Astrocyte of the hippocampus (primary cell): ENCODE measurements at regions not wholly inside any gene's neighbourhood (a gene's known extent, or its start where the extent isn't known, plus 50 kb on each side); places are given as distances from the start of the nearest gene placed in this dataset.

Experiments
- DNase-seq: peaks from one replicate; pipeline ENCODE4 v3.0.0; 2011; ENCODE audit warnings: low read depth, low spot score

- no peak for DNase-seq
These were observed 233.1 kb upstream of the IRX1 start for GRCh38 chr5:3362606-3362910.

DNA sequence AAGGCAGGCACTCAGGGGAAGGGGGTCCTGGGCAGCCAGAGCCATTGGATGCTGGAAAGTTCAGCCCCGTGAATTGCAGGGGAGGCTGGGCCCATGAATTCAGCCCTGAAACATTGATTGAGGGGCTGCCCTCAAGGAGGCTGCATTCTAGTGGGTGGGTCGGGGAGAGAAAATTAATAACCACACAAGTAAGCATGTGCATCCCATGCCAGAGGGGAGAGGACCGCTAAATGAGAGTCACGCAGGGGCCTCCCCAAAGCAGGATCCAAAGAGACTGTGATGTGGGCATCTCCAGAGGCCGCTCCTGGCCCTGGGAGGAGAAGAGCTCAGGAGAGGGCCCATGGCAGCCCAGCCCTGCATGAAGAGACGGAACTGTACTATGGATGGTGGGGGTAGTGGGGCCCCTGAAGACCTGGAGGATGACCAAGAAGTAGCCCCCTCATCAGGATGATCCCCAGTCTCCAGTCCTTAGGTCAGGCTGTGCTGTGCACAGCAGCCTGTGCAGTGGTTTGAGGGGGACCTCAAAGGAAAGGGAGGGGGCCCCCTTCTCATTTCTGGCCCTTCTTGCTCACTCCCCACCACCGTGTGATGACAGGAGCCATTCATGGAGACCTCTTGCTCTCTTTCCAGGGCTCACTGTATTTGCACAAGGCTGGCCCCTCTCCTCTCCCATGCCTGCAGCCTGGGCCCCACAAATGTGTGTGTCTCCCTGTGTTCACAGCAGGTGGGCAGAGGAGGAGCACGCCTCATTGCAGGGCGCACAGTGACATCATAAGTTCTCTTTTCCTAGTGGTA lies 233.6 kb upstream of the IRX1 start:
- no peak for DNase-seq

GRCh38 chr5:3359642-3360041 lies 236.0 kb upstream of the IRX1 start:
- DNase-seq = no peak

DNA sequence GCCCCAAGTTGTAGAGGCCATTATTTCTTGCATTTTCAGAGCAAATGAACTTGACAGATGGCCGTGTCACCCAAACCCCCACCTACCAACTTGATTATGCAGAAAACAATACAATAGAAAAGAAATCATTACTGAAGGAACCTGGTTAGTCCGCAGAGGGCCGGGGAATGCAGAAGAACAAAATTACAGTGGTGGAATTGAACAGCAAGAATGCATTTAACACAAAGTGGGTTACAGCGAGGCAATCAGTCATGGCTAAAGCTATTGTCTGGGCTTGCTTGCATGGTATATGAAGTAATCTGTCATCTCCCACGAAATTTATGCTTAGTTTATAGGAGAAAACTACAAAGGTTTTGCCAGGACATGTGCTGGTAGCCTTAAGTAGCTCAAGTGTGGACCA lies 238.3 kb upstream of the IRX1 start:
- no peak for DNase-seq

DNA sequence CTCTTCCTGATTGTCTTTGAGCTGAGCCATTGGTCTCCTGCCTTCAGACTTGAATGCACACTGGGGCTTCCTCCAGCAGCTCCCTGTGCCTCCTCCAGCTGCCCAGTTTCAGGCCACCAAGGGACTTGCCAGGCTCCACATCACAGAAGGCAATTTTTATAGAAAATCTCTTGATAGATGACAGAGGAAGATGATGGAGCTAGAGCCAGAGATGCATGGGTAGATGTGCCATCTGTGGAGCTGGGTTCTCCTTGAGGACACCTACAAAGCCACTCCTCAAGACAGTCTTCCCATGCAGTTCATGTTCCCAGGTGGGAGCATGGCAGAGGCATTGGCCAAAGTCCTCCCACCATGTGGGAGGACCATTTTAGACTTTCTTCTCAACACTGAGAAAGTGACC lies 239.6 kb upstream of the IRX1 start:
- no peak for DNase-seq

DNA sequence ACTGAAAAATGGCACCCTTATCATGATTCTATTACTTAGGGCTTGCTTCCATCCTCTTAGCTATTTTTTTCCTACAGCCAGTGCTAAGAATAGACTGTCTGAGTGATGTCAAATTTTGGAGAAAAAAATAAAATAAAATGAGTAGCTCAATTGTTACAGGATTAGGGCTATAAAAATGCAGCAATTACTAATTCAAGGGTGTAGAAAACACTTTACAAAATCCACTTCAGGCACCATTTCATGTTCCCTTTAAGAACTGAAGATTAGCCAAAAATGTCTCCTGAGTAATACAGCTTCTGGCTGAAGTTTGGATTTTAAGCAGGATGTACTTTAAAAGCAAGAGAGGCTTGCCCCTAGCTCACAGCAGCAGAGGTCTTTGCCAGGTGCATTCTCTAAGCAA lies 240.5 kb upstream of the IRX1 start:
- DNase-seq = no peak

DNA sequence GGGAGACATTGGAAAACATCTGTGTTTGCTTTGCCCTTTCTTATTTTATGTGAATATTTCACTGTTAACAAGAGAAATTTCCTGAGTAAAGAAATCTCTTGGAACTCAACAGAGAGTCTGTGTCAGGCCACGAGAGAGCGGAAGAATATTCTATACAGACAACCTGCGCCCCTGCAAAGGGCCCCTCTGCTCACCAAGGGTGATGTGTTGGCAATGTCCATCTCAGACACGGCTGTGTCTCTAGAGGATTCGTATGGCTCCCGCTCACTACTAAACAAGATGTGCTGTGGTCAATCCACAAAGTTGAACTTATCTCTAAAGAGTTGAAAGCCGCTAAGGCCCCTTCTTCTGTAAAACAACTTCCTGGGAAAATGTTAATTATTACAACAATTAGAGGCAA lies 241.0 kb upstream of the IRX1 start:
- DNase-seq = no peak

DNA sequence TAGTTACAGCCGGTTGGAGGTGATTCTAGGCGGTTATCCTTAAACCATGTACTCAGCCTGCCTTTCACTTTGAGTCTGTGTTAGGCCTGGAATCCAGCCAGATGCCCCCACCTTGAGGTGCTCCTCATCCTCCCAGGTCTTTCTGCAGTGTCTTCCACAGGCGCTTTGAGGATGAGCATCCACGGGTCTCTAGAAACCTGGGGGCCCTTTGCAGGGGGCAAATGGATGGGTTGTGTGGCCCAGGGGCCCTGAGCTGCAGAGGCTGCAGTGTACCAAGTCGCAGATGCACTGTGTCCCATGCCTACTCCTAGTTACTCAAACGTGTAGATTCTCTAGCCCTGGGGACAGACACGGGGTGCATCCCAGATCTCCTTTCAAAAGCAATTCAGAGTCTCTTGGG lies 242.1 kb upstream of the IRX1 start:
- no peak for DNase-seq

DNA sequence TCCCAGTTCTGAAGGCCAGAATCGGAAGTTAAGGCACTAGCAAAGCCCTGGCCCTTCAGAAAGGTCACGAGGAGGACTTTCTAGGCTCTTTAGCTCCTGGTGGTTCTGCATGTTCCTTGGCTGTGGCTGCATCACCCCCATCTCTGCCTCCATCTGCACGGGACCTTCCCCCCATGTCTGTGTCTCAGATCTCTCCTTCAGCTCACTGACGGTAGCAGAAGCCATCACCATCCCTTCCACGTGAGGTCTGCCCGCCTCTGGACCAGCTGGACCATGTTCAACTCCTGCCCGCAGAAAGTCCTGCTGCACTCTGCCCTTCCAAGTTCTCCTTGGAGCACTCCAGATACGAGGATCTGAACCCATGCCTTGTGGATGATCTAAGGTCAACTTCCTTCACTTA lies 242.9 kb upstream of the IRX1 start:
- DNase-seq = no peak

DNA sequence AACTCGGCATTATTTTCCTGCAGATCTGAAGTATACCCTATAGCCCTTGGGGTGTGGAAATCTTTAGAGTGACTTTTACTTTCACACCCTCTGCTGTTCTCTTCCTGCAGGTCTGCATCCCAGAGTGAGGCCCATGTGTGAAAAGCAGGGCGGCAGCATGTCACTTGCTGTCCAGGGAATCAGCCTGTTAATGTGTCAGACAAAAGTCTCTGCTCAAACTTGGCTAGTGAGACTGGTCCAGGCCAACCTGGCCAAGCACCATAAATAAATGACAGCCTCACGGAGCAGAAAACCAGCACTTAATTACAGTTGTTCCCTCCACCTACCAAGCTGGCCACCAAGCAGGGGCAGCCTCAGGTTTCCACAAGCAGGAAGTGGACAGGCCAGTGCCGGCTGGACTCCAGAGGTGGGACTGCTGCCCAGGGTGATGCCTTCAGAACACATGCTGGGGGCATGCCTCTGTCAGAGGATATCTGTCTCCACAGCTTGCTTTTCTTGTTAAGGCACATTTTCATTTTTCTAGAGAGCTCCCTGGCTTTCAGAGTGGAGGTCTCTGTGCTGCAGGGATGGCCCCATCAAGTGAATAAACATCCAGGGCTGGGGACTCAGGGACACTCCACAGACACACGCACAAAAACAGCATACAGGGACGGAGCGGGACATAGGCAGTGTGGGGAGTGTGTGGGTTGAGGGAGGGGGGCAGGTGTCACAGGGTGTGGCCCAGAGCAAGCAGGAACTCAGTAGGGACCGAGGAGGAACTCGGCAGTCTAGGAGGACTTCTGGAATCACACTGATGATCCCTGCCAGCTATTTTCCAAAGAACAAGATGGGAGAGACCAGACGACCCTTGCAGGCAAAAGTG lies 243.8 kb upstream of the IRX1 start:
- no peak for DNase-seq

DNA sequence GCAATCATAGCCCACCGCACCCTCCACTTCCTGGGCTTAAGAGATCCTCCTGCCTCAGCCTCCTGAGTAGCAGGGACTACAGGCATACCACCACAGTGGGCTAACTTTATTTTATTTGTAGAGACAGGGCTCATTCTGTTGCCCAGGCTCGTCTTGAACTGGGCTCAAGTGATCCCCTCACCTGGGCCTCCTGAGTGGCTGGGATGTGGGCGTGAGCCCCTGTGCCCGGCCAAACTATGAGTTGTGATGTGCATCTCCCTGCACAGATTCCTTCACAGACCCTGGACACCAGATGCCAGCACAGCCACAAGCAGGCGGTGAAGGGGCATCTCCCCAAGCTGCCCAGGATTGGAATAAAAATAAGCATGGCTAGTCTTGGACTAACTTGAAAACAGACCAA lies 244.9 kb upstream of the IRX1 start:
- no peak for DNase-seq

DNA sequence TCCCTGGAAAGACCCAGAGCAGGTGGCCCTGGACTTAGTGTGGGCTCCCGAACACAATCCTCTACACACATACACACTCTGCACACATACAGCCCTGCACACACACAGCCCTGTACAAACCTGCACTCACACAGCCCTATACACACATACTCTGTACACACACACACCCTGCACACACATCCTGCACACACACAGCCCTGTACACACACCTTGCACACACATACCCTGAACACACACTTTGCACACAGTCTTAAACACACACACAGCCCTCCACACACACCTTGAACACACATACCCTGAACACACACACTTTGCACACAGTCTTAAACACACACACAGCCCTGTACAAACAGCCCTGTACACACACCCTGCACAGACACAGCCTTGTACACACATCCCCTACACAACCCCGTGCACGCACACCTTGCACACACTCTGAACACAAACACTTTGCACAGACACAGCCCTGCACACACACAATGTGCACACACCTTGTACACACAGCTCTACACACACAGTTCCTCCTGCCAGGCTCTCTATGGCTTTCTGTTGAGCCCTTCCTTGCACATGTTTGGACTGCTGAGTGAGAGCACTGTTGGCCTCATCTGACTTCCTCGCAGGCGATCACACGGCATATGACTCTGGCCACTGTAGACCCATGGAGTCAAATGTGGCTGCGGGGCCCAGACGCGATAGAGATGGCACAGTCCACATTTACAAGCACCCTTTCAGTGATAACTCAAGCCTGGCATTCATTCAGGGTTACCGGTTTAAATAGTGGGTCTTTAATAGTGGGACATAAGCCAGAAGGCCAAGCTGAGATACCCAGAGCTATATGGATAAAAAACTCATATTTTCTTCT lies 245.7 kb upstream of the IRX1 start:
- DNase-seq = no peak

DNA sequence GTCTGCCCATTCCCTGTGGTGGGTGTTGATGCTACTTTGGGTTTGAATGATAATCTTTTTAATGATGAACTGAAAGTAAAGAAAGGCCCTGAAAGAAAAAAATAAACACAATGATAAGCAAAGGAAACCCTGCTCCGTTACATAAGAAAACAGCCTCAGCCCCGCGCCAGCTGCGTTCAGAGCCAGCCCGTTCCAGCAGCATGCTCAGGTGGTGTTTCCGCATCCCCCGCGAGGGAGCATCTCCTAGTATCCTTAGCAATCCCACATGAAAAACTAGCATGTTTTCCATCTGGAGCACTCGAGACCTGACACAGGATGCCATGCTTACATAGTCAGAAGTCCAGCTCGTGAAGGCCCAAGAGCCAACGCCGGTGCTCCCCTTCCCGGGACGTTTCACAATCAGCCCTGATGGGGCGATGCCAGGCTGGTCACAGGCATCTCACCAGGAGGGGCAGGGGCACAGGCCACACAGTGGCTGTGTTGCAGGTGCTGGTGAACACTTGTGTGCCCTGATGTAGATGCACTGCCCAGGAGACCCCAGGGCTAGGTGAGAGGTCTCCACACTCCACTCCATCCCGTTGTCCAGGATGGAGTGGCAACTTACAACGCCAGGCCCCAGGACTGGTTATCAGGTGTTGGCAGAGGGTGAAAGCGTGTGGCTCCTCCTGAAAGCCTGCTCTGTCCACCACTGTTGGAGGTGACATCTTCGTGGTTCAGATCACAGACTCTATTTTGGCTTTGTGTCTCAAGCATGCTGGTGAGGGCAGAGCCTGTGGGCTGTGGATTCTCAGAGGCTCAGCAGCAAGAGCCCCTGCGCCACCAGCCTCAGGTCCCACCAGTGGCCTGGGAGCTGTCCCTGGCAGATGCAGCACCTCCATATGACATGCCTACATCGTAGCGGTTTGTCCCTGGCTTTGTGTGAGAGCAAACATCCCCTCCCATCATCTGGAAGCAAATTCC lies 246.8 kb upstream of the IRX1 start:
- no peak for DNase-seq

DNA sequence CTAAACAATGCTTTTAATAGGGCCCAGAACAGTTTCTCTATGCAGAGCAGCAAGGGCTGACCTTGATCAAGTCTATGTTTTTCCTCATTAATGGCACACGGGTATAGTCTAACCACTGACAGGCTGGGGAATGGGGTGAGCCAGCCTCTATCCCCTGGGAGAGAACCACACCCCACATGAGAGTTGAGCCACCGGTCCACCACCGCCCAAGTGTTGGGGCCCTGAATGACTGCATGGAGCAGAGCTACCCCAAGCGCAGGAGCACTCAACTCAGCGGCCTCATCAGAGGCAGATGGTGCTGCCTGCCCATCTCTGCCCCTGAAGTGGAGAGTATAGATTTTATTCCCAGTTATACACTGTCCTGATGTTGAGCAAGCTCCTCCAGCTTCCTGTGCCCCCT lies 247.9 kb upstream of the IRX1 start:
- DNase-seq = no peak

DNA sequence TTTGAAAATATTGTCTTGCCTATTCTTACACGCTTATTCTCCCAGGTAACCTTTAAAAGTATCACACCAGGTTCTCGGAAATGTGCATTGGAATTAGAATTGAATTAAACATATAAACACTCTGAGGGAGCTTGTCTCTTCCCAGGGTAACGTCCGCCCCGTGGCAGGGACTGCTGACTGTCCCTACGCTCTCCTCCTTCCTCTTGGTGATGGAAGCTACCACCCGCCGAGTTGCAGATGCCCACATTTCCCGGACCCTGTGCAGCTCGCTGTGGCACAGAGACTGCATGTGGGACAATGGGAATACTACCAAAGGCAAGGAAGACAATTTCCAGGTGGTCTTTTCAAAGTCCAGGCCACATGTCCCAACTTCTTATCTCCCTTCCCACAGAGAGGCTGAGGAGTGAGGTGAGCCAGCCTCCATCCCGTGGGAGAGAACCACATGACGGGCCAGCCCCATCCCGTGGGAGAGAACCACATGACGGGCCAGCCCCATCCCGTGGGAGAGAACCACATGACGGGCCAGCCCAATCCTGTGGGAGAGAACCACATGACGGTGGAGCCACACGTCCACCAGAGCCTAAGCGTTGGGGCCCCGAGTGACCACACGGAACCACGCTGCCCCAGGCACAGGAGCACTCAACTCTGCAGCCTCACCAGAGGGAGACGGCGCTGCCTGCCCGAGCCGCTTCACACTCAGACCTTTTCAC lies 249.4 kb upstream of the IRX1 start:
- no peak for DNase-seq

- no peak for DNase-seq
These were observed 250.4 kb upstream of the IRX1 start for GRCh38 chr5:3345195-3345594.

GRCh38 chr5:3344671-3345070 lies 251.0 kb upstream of the IRX1 start:
- DNase-seq = no peak

DNA sequence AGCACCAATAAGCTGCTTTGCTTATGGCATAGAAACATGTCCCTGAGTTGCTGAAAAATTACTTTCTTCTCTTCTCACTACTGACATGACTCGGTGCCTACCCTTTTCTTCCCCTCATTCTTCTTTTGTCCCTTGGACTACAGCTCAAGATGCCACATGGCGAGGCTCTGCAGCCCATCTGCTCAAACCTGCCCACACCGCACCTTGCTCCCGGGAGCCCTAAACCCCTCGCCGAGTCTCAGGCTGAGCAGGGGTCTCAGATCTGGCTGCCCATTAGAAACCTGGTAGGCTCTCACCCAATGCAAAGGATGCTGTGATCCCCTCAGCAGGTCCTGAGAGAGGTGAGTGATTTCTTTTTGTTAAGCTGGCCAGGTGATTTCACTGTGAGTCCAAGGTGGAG lies 251.7 kb upstream of the IRX1 start:
- DNase-seq = no peak

GRCh38 chr5:3343211-3343610 lies 252.4 kb upstream of the IRX1 start:
- no peak for DNase-seq

DNA sequence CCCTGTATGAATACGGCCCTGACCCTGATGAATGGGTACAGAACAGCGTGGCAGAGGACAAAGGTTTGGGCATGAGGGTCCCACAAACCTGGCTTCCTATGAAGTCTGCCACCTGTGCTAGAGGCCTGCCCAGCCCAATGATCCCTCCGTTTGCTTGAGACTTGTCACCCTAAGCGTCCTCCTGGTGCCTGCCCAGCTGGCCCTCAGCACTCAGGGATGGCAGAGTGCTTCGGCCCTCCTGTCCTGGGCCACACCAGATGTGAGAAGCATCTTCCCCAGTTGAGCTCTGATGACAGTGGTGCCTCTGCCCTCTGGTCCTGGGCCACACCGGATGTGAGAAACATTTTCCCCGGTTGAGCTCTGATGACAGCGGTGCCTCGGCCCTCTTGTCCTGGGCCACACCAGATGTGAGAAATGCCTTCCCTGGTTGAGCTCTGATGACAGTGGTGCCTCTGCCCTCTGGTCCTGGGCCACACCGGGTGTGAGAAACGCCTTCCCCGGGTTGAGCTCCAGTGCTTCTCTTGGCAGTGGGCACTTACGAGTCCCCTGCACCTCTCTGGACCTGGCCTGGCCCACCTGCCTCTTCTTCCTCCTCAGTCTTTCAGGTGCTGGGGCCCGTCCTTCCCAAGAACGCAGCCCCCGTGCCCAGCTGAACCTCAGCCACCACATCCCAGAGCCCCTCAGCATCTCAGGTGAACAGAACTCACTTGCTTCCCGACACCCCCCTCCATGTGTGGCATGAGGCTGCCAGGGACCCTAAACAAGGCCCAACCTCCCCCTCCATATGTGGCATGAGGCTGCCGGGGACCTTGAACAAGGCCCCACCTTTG lies 253.1 kb upstream of the IRX1 start:
- DNase-seq = no peak
